Ascending aorta (tissue), 2 donors: ENCODE measurements at regions not wholly inside any gene's neighbourhood (a gene's known extent, or its start where the extent isn't known, plus 50 kb on each side); places are given as distances from the start of the nearest gene placed in this dataset.

Experiments used
- DNase-seq, 2 donors: peaks; one replicate each; pipeline ENCODE4 v3.0.0-alpha.2; 2019; ENCODE audit warnings: low spot score in 2 of 2
- H3K27ac ChIP-seq, 2 donors: fragments of 200-600 bp; sonication (generic); one replicate each; pipeline ENCODE4 v1.5.1; 2016 to 2017; ENCODE audit warnings: mild to moderate bottlenecking in 1 of 2
- H3K27me3 ChIP-seq: fragments of 200-600 bp; sonication (generic); one replicate; pipeline ENCODE4 v1.5.1; 2017
- H3K36me3 ChIP-seq, 2 donors: fragments of 200-600 bp; sonication (generic); one replicate each; pipeline ENCODE4 v1.5.1; 2016
- H3K4me1 ChIP-seq, 2 donors: fragments of 200-600 bp; sonication (generic); one replicate each; pipeline ENCODE4 v1.5.1; 2016 to 2017; ENCODE audit warnings: mild to moderate bottlenecking in 1 of 2
- H3K4me3 ChIP-seq, 2 donors: fragments of 200-600 bp; sonication (generic); one replicate each; pipeline ENCODE4 v1.5.1; 2016 to 2017; ENCODE audit warnings: mild to moderate bottlenecking in 1 of 2
- H3K9me3 ChIP-seq, 2 donors: fragments of 200-600 bp; sonication (generic); one replicate each; pipeline ENCODE4 v1.5.1; 2016
- intact Hi-C: fragments of 100-400 bp; cut with DNase I; formaldehyde crosslinking; loops from one replicate; pipeline ENCODE4 v1.15.1; 2023
- TF ChIP-seq, protein P1 (sequence below), 3 experiments: fragments of 200-600 bp in 2 of 3; fragments of 450-650 bp in 1 of 3; sonication (generic) in 2 of 3; IDR thresholded peaks; one replicate each; pipeline ENCODE4 v1.5.1; 2016 to 2019; ENCODE audit warnings: antibody characterized with exemption in 3 of 3, mild to moderate bottlenecking in 1 of 3, moderate library complexity in 1 of 3

DNA sequence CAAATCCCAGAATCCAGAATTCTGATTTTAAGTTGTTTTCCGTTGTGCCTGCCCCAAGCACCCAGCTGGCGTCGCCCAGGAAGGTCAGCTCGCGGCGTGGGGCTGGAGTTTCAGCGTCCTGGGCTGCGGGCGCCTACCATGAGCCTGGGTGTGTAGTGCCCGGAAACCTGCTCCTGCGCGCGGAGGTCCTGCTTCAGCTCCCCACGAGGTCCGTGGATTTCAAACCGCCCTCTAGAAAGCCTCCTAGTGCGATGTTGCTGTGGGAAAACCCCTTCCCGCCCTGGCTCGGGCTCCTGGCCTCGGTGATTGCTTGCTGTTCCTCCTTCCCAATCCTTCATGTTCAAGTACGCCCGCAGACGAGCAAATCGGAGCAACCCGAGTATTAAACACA is 51.3 kb upstream of the NRN1 start:
- TF ChIP-seq, protein P1, sequence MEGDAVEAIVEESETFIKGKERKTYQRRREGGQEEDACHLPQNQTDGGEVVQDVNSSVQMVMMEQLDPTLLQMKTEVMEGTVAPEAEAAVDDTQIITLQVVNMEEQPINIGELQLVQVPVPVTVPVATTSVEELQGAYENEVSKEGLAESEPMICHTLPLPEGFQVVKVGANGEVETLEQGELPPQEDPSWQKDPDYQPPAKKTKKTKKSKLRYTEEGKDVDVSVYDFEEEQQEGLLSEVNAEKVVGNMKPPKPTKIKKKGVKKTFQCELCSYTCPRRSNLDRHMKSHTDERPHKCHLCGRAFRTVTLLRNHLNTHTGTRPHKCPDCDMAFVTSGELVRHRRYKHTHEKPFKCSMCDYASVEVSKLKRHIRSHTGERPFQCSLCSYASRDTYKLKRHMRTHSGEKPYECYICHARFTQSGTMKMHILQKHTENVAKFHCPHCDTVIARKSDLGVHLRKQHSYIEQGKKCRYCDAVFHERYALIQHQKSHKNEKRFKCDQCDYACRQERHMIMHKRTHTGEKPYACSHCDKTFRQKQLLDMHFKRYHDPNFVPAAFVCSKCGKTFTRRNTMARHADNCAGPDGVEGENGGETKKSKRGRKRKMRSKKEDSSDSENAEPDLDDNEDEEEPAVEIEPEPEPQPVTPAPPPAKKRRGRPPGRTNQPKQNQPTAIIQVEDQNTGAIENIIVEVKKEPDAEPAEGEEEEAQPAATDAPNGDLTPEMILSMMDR (IDR thresholded peaks at IDR 0.05) = no peak
- Histone ChIP-seq H3K9me3 (peaks cover 0 to 6% of the 10 kb centered on the region in 2 donors), H3K4me3 (no peak overlapping the region), H3K27ac (no peak overlapping the region), H3K36me3 (no peaks in the 10 kb centered on the region), H3K27me3 (no peaks in the 10 kb centered on the region), H3K4me1 (no peaks in the 10 kb centered on the region)
- no peak for DNase-seq
- intact Hi-C loops = loop anchor here (5.0 kb wide), 1 partner anchor 489 kb away; no protein-coding TSS in a partner anchor

DNA sequence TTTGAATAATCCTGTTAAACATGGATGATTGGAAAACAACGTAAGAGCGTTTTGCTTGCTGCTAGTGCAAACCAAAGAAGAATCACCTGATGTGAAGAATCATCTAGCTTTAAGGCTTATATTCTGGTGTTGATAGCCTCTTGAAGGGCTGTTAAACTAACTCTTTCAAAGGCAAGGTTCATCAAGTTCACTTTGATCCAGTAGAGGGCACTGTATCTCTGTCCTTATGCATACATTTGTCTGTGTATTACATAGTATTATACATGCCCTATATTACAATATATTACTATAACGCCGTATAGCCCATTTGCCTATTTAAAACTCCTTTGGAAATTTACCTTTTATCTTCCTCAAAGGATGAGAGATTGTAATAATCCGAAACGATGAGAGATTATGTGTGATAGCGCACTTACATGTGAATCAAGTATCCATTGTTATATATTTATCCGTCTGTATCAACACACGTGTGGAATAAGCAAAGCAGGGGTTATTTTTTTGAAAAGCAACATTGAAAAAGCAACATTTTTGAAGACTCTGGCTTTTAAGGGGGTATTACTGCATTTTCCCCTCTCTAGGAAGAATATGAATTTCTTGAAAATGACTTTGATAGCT is 50.8 kb upstream of the NRN1 start:
- Histone ChIP-seq H3K27me3 (no peaks in the 10 kb centered on the region), H3K9me3 (peaks cover 0 to 6% of the 10 kb centered on the region in 2 donors), H3K27ac (no peak overlapping the region), H3K4me3 (no peak overlapping the region), H3K36me3 (no peaks in the 10 kb centered on the region), H3K4me1 (no peaks in the 10 kb centered on the region)
- DNase-seq = no peak
- TF ChIP-seq, protein P1 (IDR thresholded peaks at IDR 0.05) = peak in 1 of 3 experiments; percentile 25
- intact Hi-C loops = loop anchor here (5.0 kb wide), 1 partner anchor 490 kb away; no protein-coding TSS in a partner anchor
